ENCODE measurements at regions not wholly inside any gene's neighbourhood (a gene's known extent, or its start where the extent isn't known, plus 50 kb on each side); places are given as distances from the start of the nearest gene placed in this dataset.

DNA sequence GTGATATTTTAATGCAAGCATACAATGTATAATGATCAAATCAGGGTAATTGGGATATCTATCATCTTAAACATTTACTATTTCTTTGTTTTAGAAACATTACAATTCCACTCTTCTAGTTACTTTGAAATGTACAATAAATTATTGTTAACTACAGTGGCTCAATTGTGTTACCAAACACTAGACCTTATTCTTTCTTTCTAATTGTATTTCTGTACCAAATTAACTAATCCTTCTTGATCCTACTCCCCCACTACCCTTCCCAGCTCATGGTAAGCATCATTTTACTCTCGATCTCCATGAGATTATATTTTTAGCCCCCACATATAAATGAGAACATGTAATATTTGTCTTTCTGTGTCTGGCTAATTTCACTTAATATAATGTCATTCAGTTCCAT lies 95.0 kb upstream of the MROH9 start:
- dilution Hi-C loops (cut with HindIII; ENCODE audit: low sequenced_read_pairs, unreplicated experiment), result no loop called here
- no peak for TF ChIP-seq SMC3 (IDR thresholded peaks at IDR 0.05; ENCODE audit: low read depth, low read length)
- Histone ChIP-seq H3K9ac (ENCODE audit: low read depth, low read length) (no peak overlapping the region), H3K9me3 (ENCODE audit: control insufficient read depth, insufficient read depth, low read length) (no peaks in the 10 kb centered on the region), H4K20me1 (ENCODE audit: insufficient read depth, low read length) (no peaks in the 10 kb centered on the region), H2BK120ac (ENCODE audit: low read depth, low read length) (no peak overlapping the region), H2AK5ac (ENCODE audit: low read depth, low read length) (no peak overlapping the region), H4K8ac (ENCODE audit: low read depth in 2 of 2, low read length in 2 of 2) (no peak overlapping the region), H2AFZ (replicated peaks; ENCODE audit: low read length, poor library complexity) (no peak overlapping the region), H3K14ac (replicated peaks; ENCODE audit: low read depth, low read length) (no peak overlapping the region), H3K56ac (ENCODE audit: extremely low read depth, insufficient read depth, low read length) (no peak overlapping the region), H3K4ac (ENCODE audit: low read depth, low read length) (no peak overlapping the region), H4K5ac (ENCODE audit: low read depth, low read length) (no peak overlapping the region), H2AK9ac (replicated peaks; ENCODE audit: low read depth, low read length, poor library complexity) (no peak overlapping the region), H4K91ac (ENCODE audit: insufficient read depth, low read depth, low read length) (no peak overlapping the region), H2BK5ac (ENCODE audit: low read depth, low read length, poor library complexity, severe bottlenecking) (no peak overlapping the region), H3K4me3 (ENCODE audit: insufficient read depth, low read depth, low read length) (no peak overlapping the region), H2BK20ac (ENCODE audit: low read depth, low read length) (no peak overlapping the region), H3K27ac (ENCODE audit: insufficient read depth, low read length) (no peak overlapping the region), H3K4me1 (ENCODE audit: control insufficient read depth, insufficient read depth, low read length) (no peaks in the 10 kb centered on the region), H3K27me3 (ENCODE audit: control insufficient read depth, insufficient read depth, low read length) (no peaks in the 10 kb centered on the region), H3K79me1 (ENCODE audit: low read depth in 1 of 2, low read length in 2 of 2) (no peaks in the 10 kb centered on the region), H3K36me3 (ENCODE audit: control insufficient read depth, insufficient read depth, low read length) (no peaks in the 10 kb centered on the region), H3K23ac (ENCODE audit: low read depth, low read length) (no peak overlapping the region), H2BK15ac (ENCODE audit: low read depth, low read length) (no peak overlapping the region), H3K18ac (ENCODE audit: low read depth, low read length) (no peak overlapping the region), H3K9me1 (ENCODE audit: insufficient read depth, low read length) (no peaks in the 10 kb centered on the region), H3K4me2 (ENCODE audit: low read depth, low read length) (no peak overlapping the region)
- no CpG with 5 or more reads among the region's 1 CpG for WGBS, 2 experiments (ENCODE audit: extremely low coverage in 2 of 2, insufficient read length in 1 of 2)
- ATAC-seq (ENCODE audit: low read depth) (no peak), DNase-seq (no peak)
- POLR2A ChIA-PET (ENCODE audit: unreplicated experiment), result no interaction called here
- in situ Hi-C loops (cut with MboI; ENCODE audit: low sequenced_read_pairs), result no loop called here
- no TSS peak for BruUV-seq (replicated peaks)
- intact Hi-C loops (cut with micrococcal nuclease), result no loop called here
- CTCF ChIA-PET, result no interaction called here
